ENCODE measurements at regions not wholly inside any gene's neighbourhood (a gene's known extent, or its start where the extent isn't known, plus 50 kb on each side); places are given as distances from the start of the nearest gene placed in this dataset.

GRCh38 chr15:61742591-61742990 lies 317.7 kb downstream of the VPS13C start:
- no peak for DNase-seq (ENCODE audit: low read depth in 2 of 2)

- no peak for DNase-seq (ENCODE audit: low read depth in 2 of 2)
Observed at GRCh38 chr15:61736790-61737189, 323.5 kb downstream of the VPS13C start.

- no peak for DNase-seq (ENCODE audit: low read depth in 2 of 2)
Observed at GRCh38 chr15:61731099-61731498, 329.1 kb downstream of the VPS13C start.

- DNase-seq (ENCODE audit: low read depth in 2 of 2), result no peak
Observed at GRCh38 chr15:61729646-61730045, 330.6 kb downstream of the VPS13C start.

- no peak for DNase-seq (ENCODE audit: low read depth in 2 of 2)
Observed at GRCh38 chr15:61726166-61726565, 334.1 kb downstream of the VPS13C start.

GRCh38 chr15:61725251-61725650 lies 335.0 kb downstream of the VPS13C start:
- DNase-seq (ENCODE audit: low read depth in 2 of 2), result no peak

GRCh38 chr15:61724251-61724939 lies 335.9 kb downstream of the VPS13C start:
- DNase-seq (ENCODE audit: low read depth in 2 of 2), result no peak

- no peak for DNase-seq (ENCODE audit: low read depth in 2 of 2)
Observed at GRCh38 chr15:61721418-61721817, 338.8 kb downstream of the VPS13C start.

GRCh38 chr15:61720197-61720704 lies 340.0 kb downstream of the VPS13C start:
- no peak for DNase-seq (ENCODE audit: low read depth in 2 of 2)

GRCh38 chr15:61715082-61715481 lies 345.2 kb downstream of the VPS13C start:
- no peak for DNase-seq (ENCODE audit: low read depth in 2 of 2)

GRCh38 chr15:61712129-61712759 lies 348.0 kb downstream of the VPS13C start:
- no peak for DNase-seq (ENCODE audit: low read depth in 2 of 2)

- no peak for DNase-seq (ENCODE audit: low read depth in 2 of 2)
Observed at GRCh38 chr15:61702224-61703020, 357.8 kb downstream of the VPS13C start.

GRCh38 chr15:61701455-61701854 lies 358.8 kb downstream of the VPS13C start:
- no peak for DNase-seq (ENCODE audit: low read depth in 2 of 2)

- DNase-seq (ENCODE audit: low read depth in 2 of 2), result no peak
Observed at GRCh38 chr15:61700803-61701202, 359.4 kb downstream of the VPS13C start.

- DNase-seq (ENCODE audit: low read depth in 2 of 2), result no peak
Observed at GRCh38 chr15:61697796-61698195, 362.5 kb downstream of the VPS13C start.

GRCh38 chr15:61689067-61689466 lies 371.2 kb downstream of the VPS13C start:
- DNase-seq (ENCODE audit: low read depth in 2 of 2), result no peak

GRCh38 chr15:61687651-61688050 lies 372.6 kb downstream of the VPS13C start:
- no peak for DNase-seq (ENCODE audit: low read depth in 2 of 2)

GRCh38 chr15:61687124-61687523 lies 373.1 kb downstream of the VPS13C start:
- DNase-seq (ENCODE audit: low read depth in 2 of 2), result no peak

GRCh38 chr15:61685971-61686370 lies 374.3 kb downstream of the VPS13C start:
- no peak for DNase-seq (ENCODE audit: low read depth in 2 of 2)

GRCh38 chr15:61685534-61685933 lies 374.7 kb downstream of the VPS13C start:
- DNase-seq (ENCODE audit: low read depth in 2 of 2), result no peak

GRCh38 chr15:61684749-61685467 lies 375.3 kb downstream of the VPS13C start:
- no peak for DNase-seq (ENCODE audit: low read depth in 2 of 2)
